Loucy (cell line): ENCODE measurements at regions not wholly inside any gene's neighbourhood (a gene's known extent, or its start where the extent isn't known, plus 50 kb on each side); places are given as distances from the start of the nearest gene placed in this dataset.

Experiments
- EZH2phosphoT487 ChIP-seq: fragments of 200-600 bp; IDR thresholded peaks from 2 replicates; pipeline ENCODE4 v1.6.1; 2018; ENCODE audit warnings: antibody characterized with exemption, mild to moderate bottlenecking, moderate library complexity, borderline replicate concordance
- TF ChIP-seq, protein P1 (sequence below): fragments of 200-600 bp; sonication (generic); conservative IDR thresholded peaks from 2 replicates; pipeline ENCODE4 v1.5.1; 2014; ENCODE audit warnings: mild to moderate bottlenecking, antibody characterized with exemption, low read length

DNA sequence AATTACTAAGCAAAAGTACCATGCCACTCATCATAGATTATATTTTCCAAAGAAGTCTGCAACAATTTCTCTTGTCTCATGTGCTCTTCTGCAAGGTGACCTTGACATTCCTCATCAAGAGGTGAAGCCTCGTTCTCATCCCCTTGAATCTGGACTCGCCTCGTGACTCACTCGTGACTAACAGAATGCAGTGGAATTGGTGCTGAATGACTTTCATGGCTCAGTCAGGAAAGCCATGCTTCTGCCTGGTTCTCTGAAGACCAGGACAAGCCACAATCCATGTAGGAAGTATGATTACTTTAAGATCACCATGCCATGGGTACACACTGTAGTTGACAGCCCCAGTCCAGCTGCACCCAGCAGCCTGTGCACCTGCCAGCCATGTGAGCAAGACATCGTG, 335.8 kb downstream of the GADD45G start:
- TF ChIP-seq, protein P1, sequence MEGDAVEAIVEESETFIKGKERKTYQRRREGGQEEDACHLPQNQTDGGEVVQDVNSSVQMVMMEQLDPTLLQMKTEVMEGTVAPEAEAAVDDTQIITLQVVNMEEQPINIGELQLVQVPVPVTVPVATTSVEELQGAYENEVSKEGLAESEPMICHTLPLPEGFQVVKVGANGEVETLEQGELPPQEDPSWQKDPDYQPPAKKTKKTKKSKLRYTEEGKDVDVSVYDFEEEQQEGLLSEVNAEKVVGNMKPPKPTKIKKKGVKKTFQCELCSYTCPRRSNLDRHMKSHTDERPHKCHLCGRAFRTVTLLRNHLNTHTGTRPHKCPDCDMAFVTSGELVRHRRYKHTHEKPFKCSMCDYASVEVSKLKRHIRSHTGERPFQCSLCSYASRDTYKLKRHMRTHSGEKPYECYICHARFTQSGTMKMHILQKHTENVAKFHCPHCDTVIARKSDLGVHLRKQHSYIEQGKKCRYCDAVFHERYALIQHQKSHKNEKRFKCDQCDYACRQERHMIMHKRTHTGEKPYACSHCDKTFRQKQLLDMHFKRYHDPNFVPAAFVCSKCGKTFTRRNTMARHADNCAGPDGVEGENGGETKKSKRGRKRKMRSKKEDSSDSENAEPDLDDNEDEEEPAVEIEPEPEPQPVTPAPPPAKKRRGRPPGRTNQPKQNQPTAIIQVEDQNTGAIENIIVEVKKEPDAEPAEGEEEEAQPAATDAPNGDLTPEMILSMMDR, result no peak
- no peak for TF ChIP-seq EZH2phosphoT487
